ENCODE measurements at regions not wholly inside any gene's neighbourhood (a gene's known extent, or its start where the extent isn't known, plus 50 kb on each side); places are given as distances from the start of the nearest gene placed in this dataset.
"Not testable (repeated sequence)": the region's sequence is repeated elsewhere in the genome, so short reads cannot be mapped to it uniquely, and the experiment has no call there.

DNA sequence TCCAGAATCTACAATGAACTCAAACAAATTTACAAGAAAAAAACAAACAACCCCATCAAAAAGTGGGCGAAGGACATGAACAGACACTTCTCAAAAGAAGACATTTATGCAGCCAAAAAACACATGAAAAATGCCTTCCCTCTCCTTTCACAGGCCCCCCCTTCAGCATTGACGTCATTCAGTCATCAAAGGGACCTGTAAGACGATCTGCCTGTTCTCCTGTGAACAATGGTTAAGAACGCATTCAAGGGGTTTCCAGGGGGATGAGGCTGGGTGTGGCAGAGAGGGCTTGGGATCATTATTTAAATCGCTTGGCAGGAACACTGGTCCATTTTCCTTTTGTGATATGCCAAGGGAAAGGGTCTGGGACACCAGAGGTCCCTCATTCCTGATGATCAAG, 110.7 kb upstream of the PELI2 start:
- TF ChIP-seq, protein P1, sequence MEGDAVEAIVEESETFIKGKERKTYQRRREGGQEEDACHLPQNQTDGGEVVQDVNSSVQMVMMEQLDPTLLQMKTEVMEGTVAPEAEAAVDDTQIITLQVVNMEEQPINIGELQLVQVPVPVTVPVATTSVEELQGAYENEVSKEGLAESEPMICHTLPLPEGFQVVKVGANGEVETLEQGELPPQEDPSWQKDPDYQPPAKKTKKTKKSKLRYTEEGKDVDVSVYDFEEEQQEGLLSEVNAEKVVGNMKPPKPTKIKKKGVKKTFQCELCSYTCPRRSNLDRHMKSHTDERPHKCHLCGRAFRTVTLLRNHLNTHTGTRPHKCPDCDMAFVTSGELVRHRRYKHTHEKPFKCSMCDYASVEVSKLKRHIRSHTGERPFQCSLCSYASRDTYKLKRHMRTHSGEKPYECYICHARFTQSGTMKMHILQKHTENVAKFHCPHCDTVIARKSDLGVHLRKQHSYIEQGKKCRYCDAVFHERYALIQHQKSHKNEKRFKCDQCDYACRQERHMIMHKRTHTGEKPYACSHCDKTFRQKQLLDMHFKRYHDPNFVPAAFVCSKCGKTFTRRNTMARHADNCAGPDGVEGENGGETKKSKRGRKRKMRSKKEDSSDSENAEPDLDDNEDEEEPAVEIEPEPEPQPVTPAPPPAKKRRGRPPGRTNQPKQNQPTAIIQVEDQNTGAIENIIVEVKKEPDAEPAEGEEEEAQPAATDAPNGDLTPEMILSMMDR (IDR thresholded peaks at IDR 0.05): not testable (repeated sequence)
- not testable (repeated sequence) for TF ChIP-seq POLR2A (IDR thresholded peaks at IDR 0.05; ENCODE audit: low read depth)
